Head of caudate nucleus (tissue), 42 donors: ENCODE measurements at regions not wholly inside any gene's neighbourhood (a gene's known extent, or its start where the extent isn't known, plus 50 kb on each side); places are given as distances from the start of the nearest gene placed in this dataset.
"Not testable (repeated sequence)": the region's sequence is repeated elsewhere in the genome, so short reads cannot be mapped to it uniquely, and the experiment has no call there.

Experiments used
- DNase-seq, 42 donors: peaks; one replicate each; pipeline versions ENCODE4 v3.0.0 to v3.0.0-alpha.2; 2020 to 2021; ENCODE audit warnings: mixed read lengths in 7 of 42
- intact Hi-C: fragments of 100-400 bp; cut with DNase I; formaldehyde crosslinking; loops from one replicate; pipeline ENCODE4 v1.15.0; 2022

GRCh38 chr3:153746211-153746610 lies 375.0 kb upstream of the ARHGEF26 start:
- DNase-seq, result no peak
- intact Hi-C loops, result no loop called here

- intact Hi-C loops, result no loop called here
- no peak for DNase-seq
Measured at GRCh38 chr3:153749070-153749610, 372.1 kb upstream of the ARHGEF26 start.

- intact Hi-C loops, result no loop called here
- DNase-seq, result peak in 3 of 42 donors; percentile 5 to 12 (median 5)
Measured at GRCh38 chr3:153752405-153753027, 368.7 kb upstream of the ARHGEF26 start.

GRCh38 chr3:153753035-153753434 lies 368.2 kb upstream of the ARHGEF26 start:
- DNase-seq, result no peak
- intact Hi-C loops, result no loop called here

- intact Hi-C loops, result no loop called here
- DNase-seq, result no peak
Measured at GRCh38 chr3:153756816-153757215, 364.4 kb upstream of the ARHGEF26 start.

- intact Hi-C loops, result no loop called here
- no peak for DNase-seq
Measured at GRCh38 chr3:153757839-153758238, 363.4 kb upstream of the ARHGEF26 start.

- intact Hi-C loops, result loop anchor here (10.0 kb wide), 1 partner anchor 716 kb away; no protein-coding TSS in a partner anchor
Measured at GRCh38 chr3:153760948-153761347, 360.2 kb upstream of the ARHGEF26 start.

GRCh38 chr3:153762411-153763235 lies 358.6 kb upstream of the ARHGEF26 start:
- no peak for DNase-seq
- intact Hi-C loops, result loop anchor here (10.0 kb wide), 1 partner anchor 718 kb away; no protein-coding TSS in a partner anchor

More at GRCh38 chr3:153760948-153761347, 360.2 kb upstream of the ARHGEF26 start:
- no peak for DNase-seq

- no peak for DNase-seq
- intact Hi-C loops, result loop anchor here (10.0 kb wide), 1 partner anchor 723 kb away; no protein-coding TSS in a partner anchor
Measured at GRCh38 chr3:153767601-153768560, 353.3 kb upstream of the ARHGEF26 start.

- intact Hi-C loops, result loop anchor here (10.0 kb wide), 1 partner anchor 724 kb away; no protein-coding TSS in a partner anchor
- DNase-seq, result peak in 26 of 42 donors; percentile 6 to 72 (median 38)
Measured at GRCh38 chr3:153768561-153769469, 352.4 kb upstream of the ARHGEF26 start.

GRCh38 chr3:153783106-153783505 lies 338.1 kb upstream of the ARHGEF26 start:
- intact Hi-C loops, result no loop called here
- no peak for DNase-seq

GRCh38 chr3:153783741-153784480 lies 337.3 kb upstream of the ARHGEF26 start:
- intact Hi-C loops, result no loop called here
- no peak for DNase-seq

GRCh38 chr3:153785901-153786300 lies 335.3 kb upstream of the ARHGEF26 start:
- intact Hi-C loops, result no loop called here
- DNase-seq, result no peak

- intact Hi-C loops, result no loop called here
- no peak for DNase-seq
Measured at GRCh38 chr3:153789380-153789779, 331.8 kb upstream of the ARHGEF26 start.

GRCh38 chr3:153797056-153797455 lies 324.1 kb upstream of the ARHGEF26 start:
- DNase-seq, intact Hi-C loops: not testable (repeated sequence)

- intact Hi-C loops, result no loop called here
Measured at GRCh38 chr3:153809097-153809496, 312.1 kb upstream of the ARHGEF26 start.

GRCh38 chr3:153818338-153818737 lies 302.9 kb upstream of the ARHGEF26 start:
- DNase-seq, result no peak
- intact Hi-C loops, result no loop called here

More at GRCh38 chr3:153809097-153809496, 312.1 kb upstream of the ARHGEF26 start:
- DNase-seq, result no peak
